ENCODE measurements at regions not wholly inside any gene's neighbourhood (a gene's known extent, or its start where the extent isn't known, plus 50 kb on each side); places are given as distances from the start of the nearest gene placed in this dataset.

DNA sequence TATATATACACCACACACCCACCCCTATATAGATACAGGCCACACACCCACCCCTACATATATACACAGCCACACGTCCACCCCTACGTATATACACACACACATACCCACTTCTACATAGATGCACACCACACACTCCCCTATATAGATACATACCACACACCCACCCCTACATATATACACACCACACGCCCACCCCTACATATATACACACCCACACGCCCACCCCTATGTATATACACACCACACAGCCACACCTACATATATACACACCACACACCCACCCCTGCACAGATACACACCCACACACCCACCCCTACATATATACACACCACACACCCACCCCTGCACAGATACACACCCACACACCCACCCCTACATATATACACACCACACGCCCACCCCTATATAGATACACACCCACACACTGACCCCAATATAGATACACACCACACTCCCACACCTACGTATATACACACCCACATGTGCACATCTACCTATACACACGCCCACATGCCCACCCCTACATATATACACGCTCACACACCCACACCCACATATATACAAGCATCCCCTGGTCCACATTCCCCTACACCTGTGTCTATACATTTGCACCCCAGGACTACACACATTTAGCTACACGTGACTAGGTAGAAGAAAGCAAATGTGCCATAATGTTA, 52.1 kb upstream of the UBE3C start:
- TF ChIP-seq, protein P1, sequence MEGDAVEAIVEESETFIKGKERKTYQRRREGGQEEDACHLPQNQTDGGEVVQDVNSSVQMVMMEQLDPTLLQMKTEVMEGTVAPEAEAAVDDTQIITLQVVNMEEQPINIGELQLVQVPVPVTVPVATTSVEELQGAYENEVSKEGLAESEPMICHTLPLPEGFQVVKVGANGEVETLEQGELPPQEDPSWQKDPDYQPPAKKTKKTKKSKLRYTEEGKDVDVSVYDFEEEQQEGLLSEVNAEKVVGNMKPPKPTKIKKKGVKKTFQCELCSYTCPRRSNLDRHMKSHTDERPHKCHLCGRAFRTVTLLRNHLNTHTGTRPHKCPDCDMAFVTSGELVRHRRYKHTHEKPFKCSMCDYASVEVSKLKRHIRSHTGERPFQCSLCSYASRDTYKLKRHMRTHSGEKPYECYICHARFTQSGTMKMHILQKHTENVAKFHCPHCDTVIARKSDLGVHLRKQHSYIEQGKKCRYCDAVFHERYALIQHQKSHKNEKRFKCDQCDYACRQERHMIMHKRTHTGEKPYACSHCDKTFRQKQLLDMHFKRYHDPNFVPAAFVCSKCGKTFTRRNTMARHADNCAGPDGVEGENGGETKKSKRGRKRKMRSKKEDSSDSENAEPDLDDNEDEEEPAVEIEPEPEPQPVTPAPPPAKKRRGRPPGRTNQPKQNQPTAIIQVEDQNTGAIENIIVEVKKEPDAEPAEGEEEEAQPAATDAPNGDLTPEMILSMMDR (IDR thresholded peaks at IDR 0.05; ENCODE audit: unreplicated experiment), result no peak
- H3K27ac Mint-ChIP-seq, result no peak overlapping the region

DNA sequence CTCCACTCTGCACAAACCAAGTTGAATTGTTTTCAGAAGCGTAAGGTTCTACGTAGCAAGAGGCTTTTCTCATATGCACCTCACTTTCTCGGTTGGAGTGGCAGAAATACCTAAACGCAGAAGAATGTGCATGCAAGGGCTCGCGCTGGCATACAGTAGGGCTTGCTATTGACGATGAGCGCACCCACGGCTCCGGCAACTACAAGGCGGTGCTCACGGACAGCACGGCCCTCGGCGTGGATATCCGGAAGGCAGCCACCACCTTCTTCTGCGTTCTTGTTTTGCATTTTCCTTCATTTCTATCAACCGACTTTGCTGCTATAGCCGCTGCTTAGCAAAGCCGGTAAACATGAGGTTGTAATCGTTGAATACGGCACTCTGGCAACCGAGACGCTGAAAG, 51.1 kb upstream of the UBE3C start:
- H3K9me3 Mint-ChIP-seq (ENCODE audit: low read depth), result peaks cover 16% of the 10 kb centered on the region
- no peaks in the 10 kb centered on the region for H3K36me3 Mint-ChIP-seq (ENCODE audit: insufficient read depth)
- TF ChIP-seq, protein P1 (IDR thresholded peaks at IDR 0.05; ENCODE audit: unreplicated experiment), result no peak
- H3K27ac Mint-ChIP-seq, result no peak overlapping the region
- DNase-seq (ENCODE audit: low spot score, unreplicated experiment), result no peak
- no peak overlapping the region for H3K4me3 Mint-ChIP-seq (ENCODE audit: low read depth)
- peaks cover 4% of the 10 kb centered on the region for H3K4me1 Mint-ChIP-seq (ENCODE audit: low read depth)
- peaks cover 16% of the 10 kb centered on the region for H3K27me3 Mint-ChIP-seq

More for the DNA sequence above, 52.1 kb upstream of the UBE3C start:
- Mint-ChIP-seq H3K4me3 (ENCODE audit: low read depth) (no peak overlapping the region), H3K27me3 (peaks cover 13% of the 10 kb centered on the region), H3K36me3 (ENCODE audit: insufficient read depth) (no peaks in the 10 kb centered on the region), H3K4me1 (ENCODE audit: low read depth) (peaks cover 4% of the 10 kb centered on the region), H3K9me3 (ENCODE audit: low read depth) (peaks cover 18% of the 10 kb centered on the region)
- DNase-seq (ENCODE audit: low spot score, unreplicated experiment), result no peak

- Mint-ChIP-seq H3K4me1 (ENCODE audit: low read depth) (peaks cover 4% of the 10 kb centered on the region), H3K9me3 (ENCODE audit: low read depth) (peaks cover 11% of the 10 kb centered on the region)
- TF ChIP-seq, protein P1 (IDR thresholded peaks at IDR 0.05; ENCODE audit: unreplicated experiment), result no peak
Measured at GRCh38 chr7:157088136-157088535, 50.6 kb upstream of the UBE3C start.

More at GRCh38 chr7:157088136-157088535, 50.6 kb upstream of the UBE3C start:
- peaks cover 16% of the 10 kb centered on the region for H3K27me3 Mint-ChIP-seq
- H3K27ac Mint-ChIP-seq, result no peak overlapping the region
- no peak for DNase-seq (ENCODE audit: low spot score, unreplicated experiment)
- no peak overlapping the region for H3K4me3 Mint-ChIP-seq (ENCODE audit: low read depth)
- no peaks in the 10 kb centered on the region for H3K36me3 Mint-ChIP-seq (ENCODE audit: insufficient read depth)
